Medulla oblongata (tissue), 1 donor: ENCODE measurements at regions not wholly inside any gene's neighbourhood (a gene's known extent, or its start where the extent isn't known, plus 50 kb on each side); places are given as distances from the start of the nearest gene placed in this dataset.

Experiments
- DNase-seq: peaks from one replicate; pipeline ENCODE4 v3.0.0-alpha.2; 2015; ENCODE audit errors: extremely low spot score

- no peak for DNase-seq
Observed at GRCh38 chr20:59431014-59431413, 130.6 kb downstream of the EDN3 start.

- no peak for DNase-seq
Observed at GRCh38 chr20:59434960-59435359, 134.5 kb downstream of the EDN3 start.

- DNase-seq, result no peak
Observed at GRCh38 chr20:59435518-59435917, 135.1 kb downstream of the EDN3 start.

- DNase-seq, result no peak
Observed at GRCh38 chr20:59437601-59438031, 137.2 kb downstream of the EDN3 start.

GRCh38 chr20:59438201-59438600, 137.8 kb downstream of the EDN3 start:
- DNase-seq, result no peak

GRCh38 chr20:59439243-59439642, 138.8 kb downstream of the EDN3 start:
- no peak for DNase-seq

- no peak for DNase-seq
Observed at GRCh38 chr20:59441306-59441705, 140.9 kb downstream of the EDN3 start.

GRCh38 chr20:59441860-59442810, 141.7 kb downstream of the EDN3 start:
- DNase-seq, result no peak

GRCh38 chr20:59443550-59443949, 143.1 kb downstream of the EDN3 start:
- DNase-seq, result no peak

GRCh38 chr20:59446376-59446775, 146.0 kb downstream of the EDN3 start:
- no peak for DNase-seq

- DNase-seq, result no peak
Observed at GRCh38 chr20:59448196-59448595, 147.8 kb downstream of the EDN3 start.

- no peak for DNase-seq
Observed at GRCh38 chr20:59448851-59449444, 148.5 kb downstream of the EDN3 start.

- DNase-seq, result no peak
Observed at GRCh38 chr20:59451066-59451630, 150.7 kb downstream of the EDN3 start.

GRCh38 chr20:59451641-59452040, 151.2 kb downstream of the EDN3 start:
- no peak for DNase-seq

GRCh38 chr20:59452856-59453255, 151.5 kb upstream of the PHACTR3 start:
- no peak for DNase-seq

- no peak for DNase-seq
Observed at GRCh38 chr20:59453759-59454560, 150.4 kb upstream of the PHACTR3 start.

GRCh38 chr20:59455402-59456341, 148.7 kb upstream of the PHACTR3 start:
- peak; percentile 66 for DNase-seq

- no peak for DNase-seq
Observed at GRCh38 chr20:59456342-59457279, 147.7 kb upstream of the PHACTR3 start.

GRCh38 chr20:59458645-59459044, 145.7 kb upstream of the PHACTR3 start:
- DNase-seq, result no peak

GRCh38 chr20:59459586-59459985, 144.8 kb upstream of the PHACTR3 start:
- no peak for DNase-seq
